Endodermal cell (in vitro differentiated cells): ENCODE measurements at regions not wholly inside any gene's neighbourhood (a gene's known extent, or its start where the extent isn't known, plus 50 kb on each side); places are given as distances from the start of the nearest gene placed in this dataset.

Experiments used
- DNase-seq: peaks from one replicate; pipeline ENCODE4 v3.0.0-alpha.2; 2017
- H3K27ac ChIP-seq: 2 replicates; pipeline ENCODE4 v1.5.1; 2013; ENCODE audit warnings: mild to moderate bottlenecking, low read depth, low read length, moderate library complexity
- H3K27me3 ChIP-seq: 2 replicates; pipeline ENCODE4 v1.6.1; 2013; ENCODE audit warnings: mild to moderate bottlenecking, low read length, moderate library complexity; ENCODE audit not compliant: insufficient read depth, control insufficient read depth, poor library complexity, severe bottlenecking
- H3K36me3 ChIP-seq: 2 replicates; pipeline ENCODE4 v1.7.0; 2013; ENCODE audit warnings: mild to moderate bottlenecking, low read length, moderate library complexity; ENCODE audit not compliant: control insufficient read depth, insufficient read depth
- H3K4me1 ChIP-seq: one replicate; pipeline ENCODE4 v1.7.0; 2013; ENCODE audit warnings: low read length; ENCODE audit not compliant: control insufficient read depth, insufficient read depth
- H3K4me3 ChIP-seq: 2 replicates; pipeline ENCODE4 v1.5.1; 2013; ENCODE audit warnings: mild to moderate bottlenecking, low read length, moderate library complexity
- H3K9ac ChIP-seq: 2 replicates; pipeline ENCODE4 v1.6.1; 2013; ENCODE audit warnings: mild to moderate bottlenecking, low read length, moderate library complexity; ENCODE audit not compliant: poor library complexity, severe bottlenecking; ENCODE audit errors: extremely low read depth
- H3K9me3 ChIP-seq: 2 replicates; pipeline ENCODE4 v1.6.1; 2013; ENCODE audit warnings: mild to moderate bottlenecking, low read length, moderate library complexity; ENCODE audit not compliant: control insufficient read depth
- H3K27ac Mint-ChIP-seq: 2 replicates; pipeline ENCODE4 v1.8.0; 2020; ENCODE audit warnings: mixed read lengths
- H3K27me3 Mint-ChIP-seq: 2 replicates; pipeline ENCODE4 v1.8.0; 2021; ENCODE audit warnings: mild to moderate bottlenecking, mixed read lengths; ENCODE audit not compliant: insufficient read depth
- H3K36me3 Mint-ChIP-seq: 2 replicates; pipeline ENCODE4 v1.8.0; 2020; ENCODE audit warnings: low read depth, mixed read lengths
- H3K4me1 Mint-ChIP-seq: 2 replicates; pipeline ENCODE4 v1.8.0; 2020; ENCODE audit warnings: mixed read lengths
- H3K4me3 Mint-ChIP-seq: 2 replicates; pipeline ENCODE4 v1.8.0; 2020; ENCODE audit warnings: mild to moderate bottlenecking, moderate library complexity, mixed read lengths
- H3K9me3 Mint-ChIP-seq: 2 replicates; pipeline ENCODE4 v1.8.0; 2020; ENCODE audit warnings: mild to moderate bottlenecking, mixed read lengths
- CTCF ChIP-seq: fragments of 200-600 bp; sonication (generic); conservative IDR thresholded peaks from 2 replicates; pipeline ENCODE4 v1.5.0; 2021; ENCODE audit warnings: antibody characterized with exemption, mild to moderate bottlenecking
- WGBS, 2 experiments: methylation state at CpG; one replicate each; pipeline versions ENCODE4 v1.1.5 to v1.1.7; 2013; ENCODE audit warnings: missing lambda C conversion rate in 2 of 2, mixed read lengths in 1 of 2; ENCODE audit not compliant: insufficient coverage in 1 of 2, insufficient read length in 1 of 2; 5-methylcytosine and 5-hydroxymethylcytosine counted together

- H3K27me3 ChIP-seq, result no peaks in the 10 kb centered on the region
- DNase-seq, result peak; percentile 22
- no peaks in the 10 kb centered on the region for H3K4me1 ChIP-seq
- no peak for TF ChIP-seq CTCF
- no peak overlapping the region for H3K9ac ChIP-seq
- no peak overlapping the region for H3K27ac ChIP-seq
- Mint-ChIP-seq H3K9me3 (no peaks in the 10 kb centered on the region), H3K36me3 (no peaks in the 10 kb centered on the region), H3K4me3 (no peak overlapping the region), H3K27ac (no peak overlapping the region), H3K4me1 (no peaks in the 10 kb centered on the region), H3K27me3 (no peaks in the 10 kb centered on the region)
- no peaks in the 10 kb centered on the region for H3K9me3 ChIP-seq
- no peak overlapping the region for H3K4me3 ChIP-seq
- no peaks in the 10 kb centered on the region for H3K36me3 ChIP-seq
- 83 to 87% methylated on average over 6 to 13 of the region's 13 CpGs for WGBS, 2 experiments
Observed at GRCh38 chr22:49566693-49567092, 261.0 kb downstream of the BRD1 start.

- Mint-ChIP-seq H3K27ac (no peak overlapping the region), H3K36me3 (no peaks in the 10 kb centered on the region)
- WGBS, 2 experiments, result 89 to 90% methylated on average over 3 to 12 of the region's 12 CpGs
Observed at GRCh38 chr22:49566141-49566541, 261.5 kb downstream of the BRD1 start.

GRCh38 chr22:49565516-49565855 is 262.2 kb downstream of the BRD1 start:
- Histone ChIP-seq H3K36me3 (no peaks in the 10 kb centered on the region), H3K27me3 (no peaks in the 10 kb centered on the region), H3K27ac (no peak overlapping the region), H3K9ac (no peak overlapping the region), H3K4me3 (no peak overlapping the region), H3K4me1 (no peaks in the 10 kb centered on the region), H3K9me3 (no peaks in the 10 kb centered on the region)
- peak; percentile 10 for DNase-seq
- H3K27ac Mint-ChIP-seq, result no peak overlapping the region
- H3K4me1 Mint-ChIP-seq, result no peaks in the 10 kb centered on the region
- TF ChIP-seq CTCF, result no peak
- H3K4me3 Mint-ChIP-seq, result no peak overlapping the region
- H3K36me3 Mint-ChIP-seq, result no peaks in the 10 kb centered on the region
- H3K9me3 Mint-ChIP-seq, result no peaks in the 10 kb centered on the region
- no peaks in the 10 kb centered on the region for H3K27me3 Mint-ChIP-seq
- 88 to 93% methylated on average over 2 to 6 of the region's 6 CpGs for WGBS, 2 experiments

More at GRCh38 chr22:49566141-49566541, 261.5 kb downstream of the BRD1 start:
- Histone ChIP-seq H3K27me3 (no peaks in the 10 kb centered on the region), H3K36me3 (no peaks in the 10 kb centered on the region), H3K4me1 (no peaks in the 10 kb centered on the region), H3K4me3 (no peak overlapping the region), H3K27ac (no peak overlapping the region), H3K9me3 (no peaks in the 10 kb centered on the region), H3K9ac (no peak overlapping the region)
- no peaks in the 10 kb centered on the region for H3K9me3 Mint-ChIP-seq
- DNase-seq, result peak; percentile 24
- no peak overlapping the region for H3K4me3 Mint-ChIP-seq
- TF ChIP-seq CTCF, result no peak
- no peaks in the 10 kb centered on the region for H3K27me3 Mint-ChIP-seq
- no peaks in the 10 kb centered on the region for H3K4me1 Mint-ChIP-seq
